Suprapubic skin (tissue), 4 donors: ENCODE measurements at regions not wholly inside any gene's neighbourhood (a gene's known extent, or its start where the extent isn't known, plus 50 kb on each side); places are given as distances from the start of the nearest gene placed in this dataset.

ENCODE experiments used
- CTCF ChIP-seq, 2 donors: fragments of 200-600 bp in 1 of 2; fragments of 450-650 bp in 1 of 2; sonication (generic) in 1 of 2; IDR thresholded peaks; one replicate each; pipeline ENCODE4 v1.5.1; 2016 to 2019; ENCODE audit warnings: antibody characterized with exemption in 2 of 2, mild to moderate bottlenecking in 1 of 2, moderate library complexity in 1 of 2
- POLR2A ChIP-seq, 2 donors: fragments of 450-650 bp; IDR thresholded peaks; one replicate each; pipeline ENCODE4 v1.6.1; 2017; ENCODE audit warnings: antibody characterized with exemption in 2 of 2, mild to moderate bottlenecking in 2 of 2, moderate library complexity in 2 of 2
- POLR2AphosphoS5 ChIP-seq, 3 donors: sonication (generic); formaldehyde crosslinking; IDR thresholded peaks; one replicate each; pipeline ENCODE4 v1.6.1; 2017; ENCODE audit warnings: antibody characterized with exemption in 3 of 3

DNA sequence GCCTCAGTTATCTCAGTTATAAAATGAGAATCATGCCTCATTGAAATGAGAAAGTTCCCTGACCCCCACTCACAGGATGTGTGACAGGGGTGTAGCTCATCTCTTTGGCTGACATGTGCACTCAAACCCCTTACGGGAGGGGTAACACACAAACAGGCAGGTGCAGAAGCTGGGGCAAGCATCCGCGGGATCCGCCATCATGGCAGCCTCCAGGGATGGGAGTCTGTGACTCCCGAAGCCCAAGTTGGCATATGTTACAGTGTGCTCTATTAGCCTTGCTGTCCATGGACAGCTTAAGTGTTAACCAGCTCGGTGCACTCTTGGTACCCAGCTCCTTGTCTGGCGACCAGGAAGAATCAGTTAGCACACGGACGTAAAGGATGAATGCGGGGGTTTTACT, 822.7 kb upstream of the SEMA6D start:
- TF ChIP-seq CTCF (IDR thresholded peaks at IDR 0.05) (no peak), POLR2AphosphoS5 (IDR thresholded peaks at IDR 0.05) (no peak), POLR2A (IDR thresholded peaks at IDR 0.05) (no peak)
